ENCODE measurements at regions not wholly inside any gene's neighbourhood (a gene's known extent, or its start where the extent isn't known, plus 50 kb on each side); places are given as distances from the start of the nearest gene placed in this dataset.

GRCh38 chr9:99361817-99362216, 139.7 kb downstream of the SEC61B start:
- H3K4me3 ChIP-seq (ENCODE audit: low read length, poor library complexity, severe bottlenecking): no peak overlapping the region
- no peaks in the 10 kb centered on the region for H3K9me3 ChIP-seq (ENCODE audit: insufficient read depth, low read depth, low read length)
- H3F3A ChIP-seq (ENCODE audit: low read depth): no peaks in the 10 kb centered on the region
- TF ChIP-seq, protein P1, sequence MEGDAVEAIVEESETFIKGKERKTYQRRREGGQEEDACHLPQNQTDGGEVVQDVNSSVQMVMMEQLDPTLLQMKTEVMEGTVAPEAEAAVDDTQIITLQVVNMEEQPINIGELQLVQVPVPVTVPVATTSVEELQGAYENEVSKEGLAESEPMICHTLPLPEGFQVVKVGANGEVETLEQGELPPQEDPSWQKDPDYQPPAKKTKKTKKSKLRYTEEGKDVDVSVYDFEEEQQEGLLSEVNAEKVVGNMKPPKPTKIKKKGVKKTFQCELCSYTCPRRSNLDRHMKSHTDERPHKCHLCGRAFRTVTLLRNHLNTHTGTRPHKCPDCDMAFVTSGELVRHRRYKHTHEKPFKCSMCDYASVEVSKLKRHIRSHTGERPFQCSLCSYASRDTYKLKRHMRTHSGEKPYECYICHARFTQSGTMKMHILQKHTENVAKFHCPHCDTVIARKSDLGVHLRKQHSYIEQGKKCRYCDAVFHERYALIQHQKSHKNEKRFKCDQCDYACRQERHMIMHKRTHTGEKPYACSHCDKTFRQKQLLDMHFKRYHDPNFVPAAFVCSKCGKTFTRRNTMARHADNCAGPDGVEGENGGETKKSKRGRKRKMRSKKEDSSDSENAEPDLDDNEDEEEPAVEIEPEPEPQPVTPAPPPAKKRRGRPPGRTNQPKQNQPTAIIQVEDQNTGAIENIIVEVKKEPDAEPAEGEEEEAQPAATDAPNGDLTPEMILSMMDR (conservative IDR thresholded peaks at IDR 0.05; ENCODE audit: low read length): no peak
- no peak for TF ChIP-seq EZH2phosphoT487 (IDR thresholded peaks at IDR 0.05; ENCODE audit: borderline replicate concordance)
- no peak overlapping the region for H2AFZ ChIP-seq (ENCODE audit: low read length)
- H3K36me3 ChIP-seq (ENCODE audit: insufficient read depth, low read length): no peaks in the 10 kb centered on the region
- H3K79me2 ChIP-seq (ENCODE audit: insufficient read depth, low read length): no peaks in the 10 kb centered on the region
- H3K4me2 ChIP-seq (ENCODE audit: low read depth, low read length, poor library complexity, severe bottlenecking): no peak overlapping the region
- no peak overlapping the region for H3K9ac ChIP-seq (ENCODE audit: low read depth, low read length, poor library complexity, severe bottlenecking)
- H3K27me3 ChIP-seq (ENCODE audit: insufficient read depth, low read length, poor library complexity, severe bottlenecking): no peaks in the 10 kb centered on the region
- H3K9me2 ChIP-seq (replicated peaks; ENCODE audit: low read depth, low read length): no peaks in the 10 kb centered on the region
- H4K20me1 ChIP-seq (ENCODE audit: insufficient read depth, low read length, poor library complexity, severe bottlenecking): no peaks in the 10 kb centered on the region
- H3K4me1 ChIP-seq (ENCODE audit: insufficient read depth, low read length, poor library complexity, severe bottlenecking): no peaks in the 10 kb centered on the region

DNA sequence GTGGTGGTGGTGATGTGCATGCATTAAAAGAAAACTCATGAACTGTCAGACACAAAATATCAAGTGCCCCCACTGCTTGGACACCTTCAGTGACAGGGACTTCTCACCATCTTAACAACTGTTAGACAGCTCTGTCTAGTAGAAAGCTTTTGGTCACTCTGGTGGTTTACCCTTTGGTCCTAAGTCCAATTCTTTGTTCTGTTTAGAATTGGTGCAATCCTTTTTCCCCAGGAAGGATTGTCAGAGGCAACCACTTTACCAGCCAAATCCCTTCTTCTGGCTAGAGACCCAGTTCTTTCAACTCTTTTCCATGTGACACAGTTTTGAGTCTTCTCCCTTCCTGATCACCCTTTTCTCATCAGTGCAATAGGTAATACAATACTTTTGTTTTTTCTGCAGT, 140.2 kb downstream of the SEC61B start:
- Histone ChIP-seq H3K4me1 (ENCODE audit: insufficient read depth, low read length, poor library complexity, severe bottlenecking) (no peaks in the 10 kb centered on the region), H3K79me2 (ENCODE audit: insufficient read depth, low read length) (no peaks in the 10 kb centered on the region), H3K36me3 (ENCODE audit: insufficient read depth, low read length) (no peaks in the 10 kb centered on the region), H2AFZ (ENCODE audit: low read length) (no peak overlapping the region), H4K20me1 (ENCODE audit: insufficient read depth, low read length, poor library complexity, severe bottlenecking) (no peaks in the 10 kb centered on the region), H3K9me2 (replicated peaks; ENCODE audit: low read depth, low read length) (no peaks in the 10 kb centered on the region), H3K9me3 (ENCODE audit: insufficient read depth, low read depth, low read length) (no peaks in the 10 kb centered on the region), H3K4me2 (ENCODE audit: low read depth, low read length, poor library complexity, severe bottlenecking) (no peak overlapping the region), H3K27me3 (ENCODE audit: insufficient read depth, low read length, poor library complexity, severe bottlenecking) (no peaks in the 10 kb centered on the region), H3F3A (ENCODE audit: low read depth) (no peaks in the 10 kb centered on the region), H3K9ac (ENCODE audit: low read depth, low read length, poor library complexity, severe bottlenecking) (no peak overlapping the region), H3K4me3 (ENCODE audit: low read length, poor library complexity, severe bottlenecking) (no peak overlapping the region)
- TF ChIP-seq, protein P1 (conservative IDR thresholded peaks at IDR 0.05; ENCODE audit: low read length): no peak
- no peak for TF ChIP-seq EZH2phosphoT487 (IDR thresholded peaks at IDR 0.05; ENCODE audit: borderline replicate concordance)

GRCh38 chr9:99363509-99363908, 141.4 kb downstream of the SEC61B start:
- H3K4me3 ChIP-seq (ENCODE audit: low read length, poor library complexity, severe bottlenecking): no peak overlapping the region
- no peaks in the 10 kb centered on the region for H3K27me3 ChIP-seq (ENCODE audit: insufficient read depth, low read length, poor library complexity, severe bottlenecking)
- H3K36me3 ChIP-seq (ENCODE audit: insufficient read depth, low read length): no peaks in the 10 kb centered on the region
- H3K4me1 ChIP-seq (ENCODE audit: insufficient read depth, low read length, poor library complexity, severe bottlenecking): no peaks in the 10 kb centered on the region
- no peak overlapping the region for H3K9ac ChIP-seq (ENCODE audit: low read depth, low read length, poor library complexity, severe bottlenecking)
- no peaks in the 10 kb centered on the region for H3F3A ChIP-seq (ENCODE audit: low read depth)
- no peaks in the 10 kb centered on the region for H3K9me3 ChIP-seq (ENCODE audit: insufficient read depth, low read depth, low read length)
- H4K20me1 ChIP-seq (ENCODE audit: insufficient read depth, low read length, poor library complexity, severe bottlenecking): no peaks in the 10 kb centered on the region
- H3K79me2 ChIP-seq (ENCODE audit: insufficient read depth, low read length): no peaks in the 10 kb centered on the region
- H3K4me2 ChIP-seq (ENCODE audit: low read depth, low read length, poor library complexity, severe bottlenecking): no peak overlapping the region
- no peak for TF ChIP-seq EZH2phosphoT487 (IDR thresholded peaks at IDR 0.05; ENCODE audit: borderline replicate concordance)
- TF ChIP-seq, protein P1 (conservative IDR thresholded peaks at IDR 0.05; ENCODE audit: low read length): no peak
- no peak overlapping the region for H2AFZ ChIP-seq (ENCODE audit: low read length)
- no peaks in the 10 kb centered on the region for H3K9me2 ChIP-seq (replicated peaks; ENCODE audit: low read depth, low read length)
